Medulla oblongata (tissue), 1 donor: ENCODE measurements at regions not wholly inside any gene's neighbourhood (a gene's known extent, or its start where the extent isn't known, plus 50 kb on each side); places are given as distances from the start of the nearest gene placed in this dataset.

Source experiments
- DNase-seq: peaks from one replicate; pipeline ENCODE4 v3.0.0-alpha.2; 2015; ENCODE audit errors: extremely low spot score

DNA sequence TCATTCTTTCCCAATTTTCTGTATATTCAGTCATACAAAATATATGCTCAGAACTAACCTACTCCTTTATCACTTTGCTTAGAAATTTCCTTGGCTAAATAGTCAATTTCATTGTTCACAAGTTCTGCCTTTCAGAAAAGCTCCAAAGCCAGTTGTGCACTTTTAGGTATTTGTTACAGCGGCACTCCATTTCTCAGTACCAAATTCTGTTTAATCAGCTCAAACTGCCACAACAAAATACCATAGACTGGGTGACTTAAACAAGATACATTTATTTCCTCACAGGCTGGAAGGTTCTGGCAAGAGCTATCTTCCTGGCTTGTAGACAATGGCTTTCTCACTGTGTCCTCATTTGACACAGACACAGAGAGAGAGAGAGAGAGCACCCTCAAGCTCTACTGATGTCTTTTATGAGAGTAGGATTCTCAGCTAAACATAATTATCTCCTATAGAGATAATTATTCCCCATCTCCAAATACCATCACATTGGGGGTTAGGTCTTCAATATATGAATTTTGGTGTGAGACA lies 188.8 kb upstream of the FSTL5 start:
- DNase-seq = peak; percentile 80

DNA sequence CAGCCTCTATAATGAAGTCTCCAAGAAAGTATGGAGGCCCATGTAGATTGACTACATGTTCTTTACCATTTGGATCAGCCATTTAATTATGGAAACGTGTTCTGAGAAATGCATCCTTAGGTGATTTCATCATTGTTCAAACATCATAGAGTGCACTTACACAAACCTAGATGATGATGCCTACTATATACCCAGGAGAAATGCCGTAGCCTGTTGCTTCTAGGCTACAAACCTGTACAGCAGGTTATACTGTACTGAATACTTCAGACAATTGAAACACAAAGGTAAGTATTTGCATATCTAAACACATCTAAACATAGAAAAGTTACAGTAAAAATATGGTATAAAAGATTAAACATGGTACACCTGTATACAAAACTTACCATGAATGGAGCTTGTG lies 186.5 kb upstream of the FSTL5 start:
- no peak for DNase-seq

DNA sequence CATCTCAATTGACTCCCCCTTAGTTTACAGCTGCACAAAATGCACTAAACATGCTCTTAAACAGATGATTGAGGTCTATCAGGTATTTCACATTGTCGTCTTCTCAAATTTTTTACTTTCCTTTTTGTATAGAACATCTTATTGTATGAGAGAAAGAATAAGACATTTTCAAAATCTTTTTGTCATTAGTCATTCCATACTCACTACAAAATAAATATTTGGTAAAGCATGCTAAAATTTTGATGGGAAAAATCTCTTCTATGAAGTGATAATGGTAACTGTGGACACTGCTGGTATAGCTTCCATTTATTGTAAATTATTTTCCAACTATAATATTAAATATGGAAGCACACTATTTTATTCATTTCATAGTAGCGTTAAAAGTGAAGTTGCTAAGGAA lies 185.6 kb upstream of the FSTL5 start:
- no peak for DNase-seq

DNA sequence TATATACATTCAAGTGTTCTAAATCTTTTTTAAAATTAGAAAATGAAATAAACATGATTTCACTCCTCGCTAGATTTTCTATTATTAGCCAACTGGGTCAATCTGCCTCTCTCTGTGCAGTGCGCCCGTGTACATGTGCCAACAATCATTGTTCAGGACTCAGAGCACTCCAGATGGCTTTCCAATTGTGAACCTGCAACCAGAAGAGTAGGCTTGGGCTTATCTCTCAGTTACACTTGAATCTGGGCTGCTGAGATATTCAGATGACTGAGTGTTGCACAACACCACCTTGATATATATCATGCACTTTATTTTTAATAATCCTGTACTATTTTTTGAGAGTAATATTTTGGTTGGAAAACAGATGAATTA lies 184.0 kb upstream of the FSTL5 start:
- DNase-seq = no peak

DNA sequence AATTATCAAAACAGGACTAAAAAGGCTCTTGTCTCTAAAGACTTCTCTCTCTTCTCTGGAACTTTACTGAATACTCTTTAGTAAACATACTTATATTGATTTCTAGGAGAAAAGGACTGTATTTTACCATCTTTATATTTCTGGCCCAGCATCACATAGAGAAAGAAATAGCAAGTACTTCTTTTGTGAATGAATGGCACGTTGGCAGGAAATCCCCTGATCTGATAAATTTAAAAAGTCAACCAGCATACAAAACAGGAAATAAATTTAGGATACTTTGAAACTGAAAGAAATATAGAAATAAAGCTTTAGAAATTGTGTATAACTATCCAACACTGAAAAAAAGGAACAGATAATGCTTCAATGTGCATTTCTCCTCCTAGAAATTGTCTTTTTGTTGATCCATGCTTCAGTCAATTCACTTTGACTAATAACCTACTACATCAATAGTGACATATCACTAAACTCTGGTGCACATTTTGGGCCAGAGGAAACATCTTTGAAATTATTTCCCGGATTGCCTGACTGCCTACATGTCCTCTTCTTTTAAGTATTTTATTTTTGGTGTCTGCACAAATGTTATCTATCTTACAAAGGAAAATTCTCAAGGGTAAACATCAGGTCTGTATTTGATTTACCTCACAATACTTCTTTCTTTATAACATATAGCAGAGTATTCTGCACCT lies 183.5 kb upstream of the FSTL5 start:
- DNase-seq = no peak

DNA sequence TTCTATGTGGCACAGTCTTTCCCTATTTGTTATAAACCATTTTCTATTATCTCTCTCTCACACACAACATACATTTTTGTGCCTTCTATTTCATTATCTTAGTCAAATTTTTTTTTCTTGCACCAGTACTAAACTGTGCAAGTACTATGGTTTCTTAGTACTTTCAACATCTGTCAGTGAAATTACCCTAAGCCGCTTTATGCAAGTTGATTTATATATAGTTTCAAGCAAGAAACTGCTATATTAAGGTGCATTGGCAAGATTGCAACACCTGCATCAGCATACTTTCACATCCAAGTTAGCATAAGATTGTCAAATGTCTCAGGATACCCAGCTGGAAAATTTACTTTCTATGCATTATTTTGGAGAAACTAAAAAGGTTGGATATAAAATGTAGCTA lies 180.2 kb upstream of the FSTL5 start:
- no peak for DNase-seq

DNA sequence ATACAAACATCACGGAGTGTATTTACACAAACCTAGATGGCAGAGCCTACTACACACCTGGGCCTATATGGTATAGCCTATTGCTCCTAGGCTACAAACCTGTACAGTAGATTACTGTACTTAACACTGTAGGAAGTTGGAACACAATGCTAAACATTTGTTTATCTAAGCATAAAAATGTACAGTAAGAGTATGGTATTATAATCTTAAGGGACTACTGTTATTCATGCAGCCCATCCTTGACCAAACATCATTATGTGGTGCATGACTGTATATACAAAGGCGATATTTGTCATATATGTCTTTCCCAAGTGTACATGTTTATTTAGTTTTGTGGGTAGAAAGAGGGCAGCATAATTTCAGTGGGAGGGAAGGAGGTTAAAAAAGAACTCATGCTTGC lies 177.7 kb upstream of the FSTL5 start:
- DNase-seq = no peak

DNA sequence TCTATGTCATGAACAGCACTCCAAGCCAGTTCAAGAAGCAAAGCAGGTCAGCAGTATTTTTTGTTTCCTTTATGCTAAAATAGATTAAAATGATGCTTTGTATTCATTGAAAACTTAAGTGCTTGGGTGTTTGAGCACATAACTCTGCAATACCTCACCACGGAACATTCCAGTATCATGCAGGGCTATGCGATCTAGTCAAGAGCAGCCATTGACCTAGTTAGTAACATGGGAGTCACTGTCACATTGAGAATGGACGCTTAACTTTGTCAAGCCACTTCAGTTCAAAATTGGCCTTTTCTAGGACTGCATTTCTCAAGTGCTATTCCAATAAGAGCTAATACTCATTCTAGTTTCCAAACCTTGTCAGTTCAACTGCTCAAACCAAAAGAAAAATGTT lies 160.1 kb upstream of the FSTL5 start:
- DNase-seq = no peak

DNA sequence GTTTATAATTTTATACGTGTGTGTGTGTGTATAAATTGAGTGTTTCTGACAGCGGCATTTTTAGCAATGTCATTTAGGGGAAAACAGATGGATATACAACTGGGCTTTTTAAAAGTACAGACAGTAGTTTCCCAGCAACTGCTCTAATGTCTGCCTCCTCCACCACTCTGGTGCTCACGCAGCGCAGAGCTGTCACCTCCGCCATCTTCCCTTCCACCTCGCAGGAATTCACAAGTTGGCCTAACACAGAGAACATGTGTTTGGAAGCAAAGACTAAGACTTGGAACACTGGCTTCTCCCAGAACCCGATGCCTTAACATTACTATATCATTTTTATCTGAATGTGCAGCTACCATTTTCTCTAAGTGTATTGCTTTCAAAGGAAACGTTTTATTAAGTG lies 158.3 kb upstream of the FSTL5 start:
- DNase-seq = no peak

DNA sequence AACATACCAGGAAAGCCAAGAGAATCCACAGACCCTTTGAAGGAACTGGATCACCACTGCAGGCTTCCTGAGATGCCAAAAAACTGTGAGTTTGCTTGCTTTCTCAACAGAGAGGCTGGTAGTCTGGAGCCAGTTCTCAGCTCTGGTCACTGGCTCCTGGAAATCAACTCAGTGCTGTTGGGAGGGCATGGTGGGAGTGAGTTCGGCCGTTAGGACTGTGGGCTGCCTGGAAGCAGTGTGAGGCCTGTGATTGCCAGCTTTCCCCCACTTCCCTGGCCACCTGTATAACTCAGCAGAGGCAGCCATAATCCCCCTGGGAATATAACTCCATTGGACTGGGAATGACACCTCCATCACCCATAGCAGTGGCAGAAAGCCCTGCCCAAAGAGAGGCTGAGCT lies 122.0 kb upstream of the FSTL5 start:
- DNase-seq = no peak

DNA sequence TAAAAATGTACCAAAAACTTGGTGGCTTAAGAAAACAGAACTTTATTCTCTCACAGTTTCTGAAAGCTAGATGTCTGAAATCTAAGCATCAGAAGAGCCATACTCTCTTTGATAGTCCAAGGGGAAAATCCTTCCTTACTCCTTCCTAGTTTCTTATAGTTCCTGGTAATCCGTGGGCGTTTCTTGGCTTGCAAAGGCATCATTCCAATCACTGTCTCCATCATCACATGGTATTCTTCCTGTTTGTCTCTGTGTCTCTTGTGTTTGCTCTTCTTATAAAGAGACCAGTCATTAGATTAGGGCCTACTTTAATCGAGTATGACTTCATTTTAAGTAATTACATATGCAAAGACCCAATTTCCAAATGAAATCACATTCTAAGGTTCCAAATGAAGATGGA lies 118.9 kb upstream of the FSTL5 start:
- no peak for DNase-seq

DNA sequence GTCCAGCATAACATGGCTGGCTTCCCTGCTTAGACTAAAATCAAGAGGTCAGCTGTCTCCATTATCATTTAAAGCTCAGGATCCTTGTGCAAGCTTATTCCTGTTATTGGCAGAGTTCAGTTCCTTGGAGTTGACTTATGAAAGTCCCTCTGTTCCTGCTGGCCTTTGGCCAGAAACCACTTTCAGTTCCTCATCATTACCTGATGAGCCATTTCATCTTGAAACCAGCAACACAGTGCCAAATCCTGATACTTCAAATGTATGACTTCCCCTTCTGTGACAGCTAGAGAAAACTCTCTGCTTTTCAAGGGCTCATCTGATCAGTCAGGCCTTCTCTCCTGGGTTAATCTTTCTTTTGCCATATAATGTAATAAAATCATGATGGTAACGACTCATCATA lies 110.6 kb upstream of the FSTL5 start:
- DNase-seq = peak; percentile 79

DNA sequence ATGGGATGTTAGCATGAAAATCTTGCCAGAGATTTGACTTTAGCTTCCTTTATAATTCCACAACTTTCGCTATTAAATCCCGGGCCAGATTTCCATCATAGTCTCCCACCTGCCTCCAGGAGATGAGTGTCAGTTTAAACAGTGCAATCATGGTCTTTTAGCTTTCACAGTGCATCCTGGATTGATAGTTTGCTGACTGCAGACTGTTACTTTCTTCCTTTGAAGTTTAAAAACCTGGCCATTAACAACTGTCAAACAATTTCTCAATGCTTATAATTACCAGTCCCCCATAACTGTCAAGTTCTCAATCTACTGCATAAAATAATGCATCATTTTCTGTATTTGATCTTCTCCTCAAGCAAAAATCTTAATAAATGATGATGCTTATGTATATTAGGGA lies 108.4 kb upstream of the FSTL5 start:
- no peak for DNase-seq

DNA sequence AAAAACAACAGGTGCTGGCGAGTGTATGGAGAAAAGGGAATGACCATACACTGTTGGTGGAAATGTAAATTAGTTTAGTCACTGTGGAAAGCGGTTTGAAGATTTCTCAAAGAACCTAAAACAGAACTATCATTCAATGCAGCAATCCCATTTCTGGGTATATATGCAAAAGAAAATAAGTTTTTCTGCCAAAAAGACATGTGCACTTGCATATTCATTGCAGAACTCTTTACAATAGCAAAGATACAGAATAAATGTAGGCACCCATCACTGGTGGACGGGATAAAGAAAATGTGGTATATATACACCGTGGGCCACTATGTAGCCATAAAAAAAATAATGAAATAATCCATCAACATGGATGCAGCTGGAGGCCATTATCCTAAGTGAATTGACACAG lies 105.1 kb upstream of the FSTL5 start:
- no peak for DNase-seq

DNA sequence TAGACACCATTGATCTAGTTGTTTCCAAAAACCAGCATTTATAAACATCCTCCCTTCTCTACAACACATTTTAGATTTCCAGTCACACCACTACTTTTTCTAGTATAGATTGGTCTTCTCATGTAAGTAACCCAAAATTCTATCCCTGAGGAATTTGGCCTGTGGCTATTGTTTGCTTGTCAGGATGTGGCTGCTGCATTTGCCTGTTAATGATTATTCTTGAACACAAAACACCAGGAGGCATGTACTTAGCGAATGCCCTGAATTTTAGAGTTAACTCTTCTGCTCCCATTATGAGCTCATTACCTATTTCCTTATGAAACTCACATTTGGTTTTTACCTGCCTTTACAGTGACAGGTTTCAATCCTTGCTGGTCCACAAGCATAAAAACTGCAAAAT lies 102.0 kb upstream of the FSTL5 start:
- no peak for DNase-seq

DNA sequence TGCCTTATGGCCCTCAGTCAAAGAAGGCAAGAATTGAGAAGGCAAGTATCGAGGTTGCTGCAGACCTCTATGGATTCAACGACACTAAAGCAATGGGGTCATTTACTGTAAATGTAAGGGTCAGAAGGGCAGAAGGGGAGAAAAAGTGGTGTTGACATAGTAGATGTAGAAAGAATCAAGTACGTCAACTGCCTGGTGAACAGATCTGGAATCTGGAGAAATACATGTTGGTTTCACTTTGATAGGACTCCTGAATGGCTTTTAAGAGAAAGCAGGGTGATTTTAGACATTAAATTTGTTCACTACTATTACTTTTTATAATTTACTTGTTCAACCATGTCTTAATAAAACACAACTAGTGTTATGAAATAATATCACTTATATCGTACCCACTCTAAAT lies 81.3 kb upstream of the FSTL5 start:
- DNase-seq = no peak

DNA sequence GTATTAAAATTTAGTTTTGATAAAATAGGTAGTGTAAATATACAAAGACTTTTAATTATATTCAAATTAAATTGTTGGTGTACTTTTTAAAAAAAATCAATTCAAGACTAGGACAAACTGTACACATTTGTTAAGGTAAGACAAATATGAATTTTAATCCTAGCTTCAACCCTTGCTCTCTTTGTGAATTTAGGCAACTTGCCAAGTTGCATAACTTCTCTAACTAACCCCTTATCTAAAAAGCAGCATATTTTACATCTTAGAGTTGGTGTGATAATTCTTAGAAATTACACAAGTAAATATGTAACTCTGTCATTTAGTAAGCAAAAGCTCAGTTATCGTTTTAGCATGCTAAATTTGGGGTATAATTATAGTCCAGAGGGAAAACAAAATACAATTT lies 78.1 kb upstream of the FSTL5 start:
- no peak for DNase-seq

DNA sequence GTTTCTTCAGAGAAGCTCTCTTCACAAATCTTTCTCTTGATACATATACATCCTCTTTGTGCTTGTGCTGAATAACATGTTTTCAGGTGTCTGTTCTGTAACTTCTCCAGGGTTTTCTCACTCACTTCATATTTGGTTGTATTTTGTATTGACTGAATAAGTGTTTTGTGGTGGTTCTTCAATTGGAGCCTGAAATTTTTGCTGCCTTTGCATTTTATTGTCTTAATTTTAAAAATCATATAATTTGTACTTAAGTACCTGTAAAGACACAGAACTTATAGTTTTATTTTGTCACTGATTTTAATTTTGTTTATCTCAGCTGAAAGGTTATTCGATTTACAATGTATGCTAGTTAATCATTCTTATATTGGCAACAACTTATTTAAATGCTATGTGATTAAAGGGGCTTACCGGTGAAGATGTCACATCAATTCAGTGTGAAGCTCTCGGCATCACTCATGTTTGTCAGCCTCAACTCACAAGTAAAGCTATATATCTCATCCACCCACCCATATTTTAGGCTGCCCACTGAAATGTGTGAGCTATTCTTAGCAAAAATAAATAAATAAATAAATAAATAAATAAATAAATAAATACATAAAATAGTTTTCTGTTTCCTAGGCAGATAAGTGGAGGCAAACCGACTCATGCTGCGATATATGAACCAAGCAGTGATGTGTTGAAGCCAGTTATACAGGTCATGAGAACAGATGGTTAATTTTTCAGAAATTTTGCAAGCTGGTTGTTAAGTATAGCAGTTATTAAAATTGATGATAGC lies 76.4 kb upstream of the FSTL5 start:
- DNase-seq = no peak

DNA sequence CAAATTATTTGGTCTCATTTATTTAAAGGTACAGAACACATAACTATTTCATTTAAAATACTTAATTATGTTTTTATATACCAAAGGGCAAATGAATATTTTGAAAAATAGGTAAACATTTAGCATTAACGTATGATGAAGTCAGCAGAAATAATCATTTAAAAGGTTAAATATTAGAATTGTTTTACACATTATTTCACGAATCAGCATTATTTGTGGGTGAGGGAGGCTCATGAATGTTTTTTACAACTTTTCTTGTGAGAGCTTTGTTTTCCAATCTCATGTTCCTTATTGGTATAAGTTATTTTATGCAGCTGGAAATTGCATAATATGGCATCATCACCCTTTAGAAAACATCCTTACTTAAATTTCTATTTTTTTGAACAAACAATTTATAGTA lies 73.9 kb upstream of the FSTL5 start:
- no peak for DNase-seq

DNA sequence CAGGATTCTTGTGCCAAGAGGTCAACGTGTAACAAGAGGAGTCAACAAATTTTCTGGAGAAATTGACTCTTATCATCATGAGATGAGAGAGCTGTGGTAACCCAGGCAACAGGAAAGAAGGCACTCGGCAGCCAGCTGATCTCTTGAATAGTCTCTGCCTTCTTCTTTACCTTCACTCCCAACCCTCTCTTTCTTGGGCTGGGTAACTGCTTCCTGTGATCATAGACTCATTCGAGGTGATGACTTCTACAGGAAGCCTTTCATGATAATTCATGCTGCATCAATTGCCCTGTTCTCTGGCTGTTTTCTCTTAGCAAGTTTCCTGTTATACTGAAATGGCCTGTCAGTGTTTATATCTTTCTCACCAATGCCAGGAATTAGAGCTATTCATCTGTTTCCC lies 70.8 kb upstream of the FSTL5 start:
- no peak for DNase-seq

DNA sequence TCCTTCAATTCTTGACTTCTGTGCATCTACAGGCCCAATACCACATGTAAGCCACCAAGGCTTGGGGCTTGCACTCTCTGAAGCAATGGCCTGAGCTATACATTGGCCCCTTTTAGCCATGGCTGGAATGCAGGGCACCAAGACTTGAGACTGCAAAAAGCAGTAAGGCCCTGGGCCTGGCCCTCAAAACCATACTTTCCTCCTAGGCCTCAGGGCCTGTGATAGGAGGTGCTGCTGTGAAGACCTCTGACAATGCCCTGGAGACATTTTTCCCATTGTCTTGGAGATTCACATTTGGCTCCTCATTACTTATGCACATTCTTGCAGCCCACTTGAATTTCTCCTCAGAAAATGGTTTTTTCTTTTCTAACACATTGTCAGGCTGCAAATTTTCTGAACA lies 68.5 kb upstream of the FSTL5 start:
- no peak for DNase-seq

DNA sequence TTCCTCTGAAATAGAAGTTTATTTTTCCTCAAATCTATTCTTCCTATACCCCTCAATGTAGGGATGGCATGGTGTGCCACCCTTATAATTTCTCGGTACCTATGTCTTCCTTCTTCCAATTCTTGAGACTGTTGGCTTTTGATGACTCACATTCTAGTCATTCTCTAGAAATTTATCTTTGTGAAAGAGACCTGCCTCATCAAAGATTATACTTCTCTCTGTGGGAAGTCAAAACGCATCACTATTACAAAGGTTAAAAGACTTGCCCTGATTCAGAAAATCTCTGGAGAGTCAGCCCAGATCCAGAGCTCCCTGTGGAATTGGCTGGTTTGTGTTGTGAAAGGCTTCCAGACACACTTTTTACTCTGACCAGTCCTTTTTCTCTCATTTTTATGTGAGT lies 65.9 kb upstream of the FSTL5 start:
- no peak for DNase-seq

DNA sequence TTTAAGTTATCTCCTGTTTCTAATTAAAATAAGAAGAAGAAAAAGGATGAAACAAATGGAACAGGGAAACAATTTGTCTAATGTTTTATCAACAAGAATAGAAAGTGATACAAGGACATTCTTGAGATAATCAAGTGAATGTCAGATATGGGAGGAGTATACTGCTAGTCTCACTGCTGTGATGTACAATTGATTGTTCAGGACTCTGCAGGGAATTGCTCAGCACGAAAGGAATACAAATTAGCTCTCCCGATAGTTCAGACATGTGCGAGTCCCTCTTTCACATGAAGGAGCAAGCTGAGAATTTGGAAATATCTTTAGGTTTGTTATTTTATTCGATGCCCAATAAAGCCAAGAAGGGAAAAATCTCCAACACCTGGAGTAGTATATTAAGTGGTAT lies 57.3 kb upstream of the FSTL5 start:
- DNase-seq = no peak
